NCI-H1694 (cell line): ENCODE measurements at regions not wholly inside any gene's neighbourhood (a gene's known extent, or its start where the extent isn't known, plus 50 kb on each side); places are given as distances from the start of the nearest gene placed in this dataset.

ENCODE experiments used
- DNase-seq: peaks from one replicate; lab custom pipeline; 2025; lab: John Stamatoyannopoulos, UW

DNA sequence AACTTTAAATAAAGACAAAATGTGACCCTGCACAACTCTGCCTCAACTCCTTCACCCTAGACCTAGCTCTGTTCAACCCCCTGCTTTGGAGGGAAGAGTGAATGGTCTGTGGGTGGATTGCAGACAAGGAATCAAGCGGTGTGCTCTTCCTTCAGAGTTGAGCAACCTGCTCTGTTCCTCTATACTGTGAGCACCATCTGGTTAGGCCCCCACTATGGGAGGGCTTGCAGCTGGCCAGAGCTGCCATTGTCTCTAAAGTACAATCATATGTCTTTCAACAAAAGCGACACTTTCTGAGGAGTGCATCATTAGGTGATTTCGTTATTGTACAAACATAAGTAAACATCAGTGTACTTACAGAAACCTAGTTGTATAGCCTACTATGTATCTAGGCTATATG is 406.1 kb upstream of the MARCKS start:
- no peak for DNase-seq

DNA sequence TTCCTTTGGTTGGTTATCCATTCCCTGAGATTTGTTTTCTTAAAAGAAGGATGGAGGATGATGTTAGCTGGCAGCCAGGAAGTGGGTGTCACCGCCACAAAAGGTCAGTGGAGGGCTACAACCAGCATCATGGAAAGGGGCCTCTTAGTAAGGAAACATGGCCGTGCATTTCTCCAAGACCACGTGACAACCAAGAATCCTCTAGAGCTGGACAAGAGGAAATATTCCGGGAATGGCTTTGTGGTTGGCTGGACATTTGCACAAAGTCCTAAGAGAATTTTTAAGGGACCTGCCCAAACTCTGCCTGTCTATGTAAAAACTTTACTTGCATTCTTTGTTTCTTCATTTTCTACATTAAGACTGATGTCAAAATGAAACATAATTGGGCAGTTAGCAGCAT is 399.9 kb upstream of the MARCKS start:
- DNase-seq = no peak

- DNase-seq = no peak
Measured at GRCh38 chr6:113457751-113458150, 399.4 kb upstream of the MARCKS start.

- no peak for DNase-seq
Measured at GRCh38 chr6:113458368-113459010, 398.7 kb upstream of the MARCKS start.

DNA sequence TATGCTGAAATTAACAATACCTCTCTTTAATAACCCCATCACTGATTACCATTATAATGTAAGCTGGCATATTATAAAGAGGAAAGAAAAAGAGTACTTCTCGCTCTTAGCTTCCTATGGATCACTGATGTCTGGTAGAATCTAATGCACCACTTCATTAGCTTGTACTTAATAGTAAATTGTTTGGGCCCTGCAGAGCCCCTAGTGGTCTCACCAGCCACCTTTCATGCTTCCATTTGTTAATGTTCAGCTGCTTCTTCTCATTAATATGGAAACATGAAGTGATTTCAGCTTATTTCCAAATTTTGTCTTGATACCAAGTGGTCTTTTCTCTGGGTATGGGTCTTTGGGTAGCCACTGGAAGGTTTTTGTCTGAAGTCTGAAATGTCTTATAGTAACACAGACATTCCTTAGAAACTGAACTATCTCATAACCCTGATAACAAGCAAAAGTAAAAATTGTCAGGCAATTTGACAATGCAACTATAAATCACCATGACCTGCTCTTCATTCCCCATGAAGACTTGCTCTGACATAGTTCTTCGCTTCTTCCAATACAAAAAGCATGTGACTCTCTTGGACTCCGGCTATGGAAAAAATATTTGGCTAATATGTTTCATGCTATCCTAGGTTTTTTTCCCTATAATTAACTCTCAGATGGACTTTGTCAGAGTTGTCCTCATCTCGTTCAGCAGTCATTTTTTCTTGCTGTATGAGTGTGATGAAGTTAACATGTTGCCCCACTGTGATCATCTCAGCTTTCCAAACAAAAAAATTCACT is 395.8 kb upstream of the MARCKS start:
- DNase-seq = peak; percentile 4

DNA sequence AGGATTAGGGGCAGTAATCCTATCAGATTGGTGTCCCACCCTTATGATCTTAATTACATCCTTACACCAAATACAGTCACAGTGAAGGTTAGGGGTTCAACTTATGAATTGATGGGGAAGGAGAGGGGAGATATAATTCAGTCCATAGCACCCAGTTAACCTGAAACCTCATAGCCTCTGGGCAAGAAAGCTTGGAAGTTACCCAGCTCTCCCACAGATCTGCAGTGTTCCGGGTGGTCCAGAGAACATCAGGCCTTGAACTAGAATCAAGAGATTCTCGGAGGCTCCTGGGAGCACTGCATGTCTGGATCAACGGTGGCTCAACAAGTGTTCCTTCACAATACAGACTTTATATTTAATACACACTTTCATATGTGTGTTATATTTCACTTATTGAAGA is 392.6 kb upstream of the MARCKS start:
- DNase-seq = no peak

- no peak for DNase-seq
Measured at GRCh38 chr6:113464960-113465359, 392.2 kb upstream of the MARCKS start.

GRCh38 chr6:113466526-113466925 is 390.6 kb upstream of the MARCKS start:
- no peak for DNase-seq

DNA sequence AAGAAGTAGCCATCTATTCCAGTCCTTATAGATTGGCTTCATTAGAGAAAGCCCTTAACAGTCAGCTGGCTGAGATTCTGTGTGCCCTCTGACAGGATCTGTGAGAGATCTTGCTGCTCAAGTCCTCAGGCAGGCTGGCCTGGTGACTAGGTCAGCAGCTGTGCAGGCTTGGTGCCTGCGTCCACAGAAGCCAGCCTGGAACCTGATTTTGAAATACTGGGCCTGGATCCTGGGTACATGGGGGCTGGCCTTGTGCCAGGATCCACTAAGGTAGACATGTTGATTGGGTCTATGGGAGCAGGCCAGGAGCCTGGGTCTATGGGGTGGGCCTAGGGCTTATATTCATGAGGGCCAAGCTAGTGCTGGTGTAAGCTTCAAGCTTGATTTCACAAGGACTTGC is 381.8 kb upstream of the MARCKS start:
- no peak for DNase-seq

DNA sequence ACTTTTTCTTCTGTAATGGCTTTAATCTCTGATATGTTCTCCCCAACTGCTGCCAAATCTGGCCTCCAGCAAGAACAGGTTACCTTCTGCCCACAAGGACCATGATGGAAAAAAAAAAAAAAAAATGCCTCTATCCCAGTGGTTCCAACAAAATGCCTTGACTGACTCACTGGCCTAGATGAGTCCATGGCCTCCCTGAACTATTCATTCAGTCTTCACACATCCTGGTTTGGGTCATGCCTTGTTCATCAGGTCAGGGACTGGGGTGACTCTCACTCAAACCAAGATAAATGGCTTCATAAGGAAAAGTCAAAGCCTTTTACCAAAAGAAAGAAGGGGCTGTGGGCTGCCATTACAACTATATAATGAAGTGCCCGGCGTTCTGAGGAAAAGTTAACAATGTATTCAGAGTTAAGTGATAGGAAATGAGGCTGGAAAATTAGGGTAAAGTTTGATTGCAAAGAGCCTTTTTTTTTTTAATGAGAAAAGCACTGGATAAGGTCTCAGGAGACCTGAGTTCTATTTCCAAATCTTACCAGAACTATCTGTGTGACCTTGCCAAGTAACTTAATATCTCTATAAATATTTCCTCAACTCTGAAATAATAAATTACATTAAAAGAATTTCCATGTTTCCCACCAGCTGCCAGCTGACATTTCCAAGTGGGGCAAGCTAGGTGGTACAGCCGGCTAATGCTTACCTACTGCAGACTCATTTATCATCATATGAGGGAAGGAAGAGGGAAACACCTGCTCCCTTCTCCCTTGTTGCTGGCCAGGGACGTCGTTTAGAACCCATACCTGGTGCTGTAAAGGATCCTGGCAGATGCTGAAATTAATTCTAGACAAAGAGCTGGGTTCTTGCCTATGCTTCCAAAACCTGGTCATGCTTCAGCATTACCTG is 380.0 kb upstream of the MARCKS start:
- no peak for DNase-seq

GRCh38 chr6:113480616-113481015 is 376.5 kb upstream of the MARCKS start:
- no peak for DNase-seq

- no peak for DNase-seq
Measured at GRCh38 chr6:113481458-113481857, 375.7 kb upstream of the MARCKS start.

DNA sequence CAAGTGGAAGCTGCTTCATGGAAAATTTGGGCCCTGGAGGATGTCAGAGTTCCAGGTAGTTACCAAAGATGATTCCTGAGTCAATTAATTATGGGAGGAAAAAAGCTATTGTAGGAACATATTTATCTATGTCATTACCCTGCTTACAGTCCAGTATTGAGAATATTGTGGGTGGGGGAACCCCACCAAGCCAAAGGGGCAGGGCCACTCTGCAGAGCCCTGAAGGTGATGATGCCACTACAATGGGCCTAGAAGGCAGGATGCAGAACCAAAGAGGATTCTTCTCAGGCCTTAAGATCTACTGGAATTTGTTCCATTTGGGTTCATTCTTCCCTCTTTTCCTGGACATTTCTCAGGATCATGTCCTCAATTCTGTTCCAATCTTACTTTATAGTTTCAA is 375.2 kb upstream of the MARCKS start:
- no peak for DNase-seq

GRCh38 chr6:113482771-113483170 is 374.4 kb upstream of the MARCKS start:
- no peak for DNase-seq

- DNase-seq = no peak
Measured at GRCh38 chr6:113486199-113486598, 370.9 kb upstream of the MARCKS start.

DNA sequence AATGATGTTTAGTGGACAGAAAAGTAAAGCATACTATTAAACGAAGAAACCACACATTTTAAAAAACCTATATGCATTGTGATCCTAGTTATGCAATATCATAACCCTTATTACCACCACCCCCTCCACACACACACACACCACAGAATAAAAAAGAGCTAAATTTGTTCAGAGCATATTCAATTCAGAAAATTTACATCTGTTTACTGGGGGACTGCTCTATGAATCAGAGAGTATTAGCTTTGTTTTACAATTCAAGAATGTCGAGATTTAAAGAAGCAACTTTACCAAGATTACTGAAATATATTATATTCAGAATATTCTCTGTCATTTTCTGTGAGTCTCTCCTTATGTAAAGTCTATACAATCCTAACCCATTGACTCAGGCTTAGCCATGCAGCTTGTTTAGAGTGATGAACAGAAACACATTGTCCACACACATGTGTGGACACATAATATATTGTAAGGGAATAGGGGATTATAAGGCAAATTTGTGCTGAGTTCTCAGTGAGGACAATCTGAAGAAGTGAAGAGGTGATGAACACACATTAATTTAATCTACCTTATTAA is 369.6 kb upstream of the MARCKS start:
- no peak for DNase-seq

DNA sequence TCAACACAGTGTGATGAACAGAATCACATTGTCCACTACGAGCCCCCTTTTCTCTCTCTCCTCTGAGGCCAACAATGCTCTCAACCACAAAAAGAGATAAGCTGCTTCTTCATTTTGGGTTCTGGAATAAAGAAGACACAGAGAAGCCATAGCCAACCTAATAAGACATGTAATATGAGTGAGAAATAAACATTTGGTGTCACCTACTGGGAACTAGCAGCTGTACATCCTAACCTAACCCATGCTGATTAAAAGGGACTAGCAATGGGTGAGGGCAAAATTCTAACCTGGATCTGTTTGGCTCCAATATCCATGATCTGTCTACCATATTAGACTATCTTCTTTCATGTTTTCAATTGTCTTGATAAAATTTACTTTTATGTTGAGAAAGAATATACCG is 369.1 kb upstream of the MARCKS start:
- DNase-seq = no peak

DNA sequence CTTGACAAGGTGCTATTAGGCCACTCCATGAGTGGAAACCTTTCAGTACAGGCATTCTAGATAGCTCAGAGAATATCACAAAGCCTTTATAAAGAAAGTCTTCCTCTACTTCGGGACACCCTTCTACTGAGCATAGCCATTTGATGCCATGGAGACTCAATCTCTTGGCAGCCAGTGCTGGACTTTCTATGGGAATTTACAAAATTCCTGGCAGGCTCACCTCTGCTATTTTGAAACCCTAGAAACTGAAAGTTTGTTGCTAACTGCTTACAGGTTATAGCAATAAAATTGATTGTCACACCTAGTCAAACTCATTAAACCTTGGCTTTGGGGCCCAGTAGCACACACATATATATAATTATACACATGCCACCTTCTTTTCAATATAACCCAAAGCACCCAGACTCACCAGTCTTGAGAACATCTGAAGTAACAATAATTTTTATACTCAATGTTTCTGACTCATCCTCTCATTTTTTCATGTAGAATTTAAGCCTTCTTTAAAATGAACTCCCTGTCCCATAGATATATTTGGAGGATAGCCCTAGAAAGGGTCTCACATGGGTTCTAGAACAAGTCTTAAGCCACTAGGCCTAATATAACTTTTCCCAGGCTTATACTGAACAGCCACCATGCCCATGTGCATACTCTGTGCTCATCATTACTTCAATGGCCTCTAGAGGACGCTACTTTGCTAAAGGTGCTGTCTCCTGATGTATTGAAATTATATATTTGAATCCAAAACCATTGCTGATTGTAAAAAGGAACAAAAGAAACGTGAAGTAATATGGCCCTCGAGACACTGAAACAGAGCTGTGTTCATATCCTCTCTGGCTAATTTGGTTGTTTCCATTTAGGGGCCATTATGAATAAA is 368.1 kb upstream of the MARCKS start:
- no peak for DNase-seq

DNA sequence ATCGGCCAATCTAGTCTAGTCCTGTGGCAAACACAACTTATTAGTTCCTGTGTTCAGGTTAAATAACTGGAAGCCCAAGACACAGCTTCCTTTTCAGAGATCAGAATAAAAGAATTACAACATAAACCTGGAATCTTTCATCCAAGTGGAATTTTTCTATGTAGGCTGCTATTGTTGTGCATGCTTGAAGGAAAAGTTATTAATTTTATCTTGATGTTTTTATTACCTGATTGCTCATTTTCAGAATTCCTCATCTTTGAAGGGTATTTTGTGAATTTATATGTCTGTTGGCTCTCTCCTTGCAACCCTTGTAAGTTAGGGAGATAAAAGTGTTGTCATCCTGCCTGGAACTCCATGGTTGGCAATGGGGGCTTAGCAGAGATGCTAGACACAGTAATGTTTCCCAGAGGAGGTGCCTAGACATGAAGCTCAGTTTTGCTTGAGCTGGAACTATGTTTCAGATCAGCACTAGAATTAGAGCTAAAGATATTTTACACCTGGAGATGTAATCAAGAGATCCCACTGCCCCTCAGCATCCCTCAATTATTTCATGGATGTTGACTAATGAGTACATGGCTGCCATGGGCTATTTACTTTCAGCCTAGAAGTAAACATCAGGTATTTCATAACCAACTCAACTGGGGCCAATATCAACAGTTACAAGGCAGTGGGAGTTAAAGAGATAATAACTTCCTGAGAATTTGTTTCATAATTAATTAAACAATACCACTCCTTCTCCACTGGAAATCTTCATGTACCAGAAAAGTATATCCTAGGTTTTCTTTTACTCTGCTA is 367.0 kb upstream of the MARCKS start:
- no peak for DNase-seq

- no peak for DNase-seq
Measured at GRCh38 chr6:113491376-113491775, 365.8 kb upstream of the MARCKS start.

- no peak for DNase-seq
Measured at GRCh38 chr6:113493991-113494390, 363.2 kb upstream of the MARCKS start.
